ENCODE measurements at regions not wholly inside any gene's neighbourhood (a gene's known extent, or its start where the extent isn't known, plus 50 kb on each side); places are given as distances from the start of the nearest gene placed in this dataset.

DNA sequence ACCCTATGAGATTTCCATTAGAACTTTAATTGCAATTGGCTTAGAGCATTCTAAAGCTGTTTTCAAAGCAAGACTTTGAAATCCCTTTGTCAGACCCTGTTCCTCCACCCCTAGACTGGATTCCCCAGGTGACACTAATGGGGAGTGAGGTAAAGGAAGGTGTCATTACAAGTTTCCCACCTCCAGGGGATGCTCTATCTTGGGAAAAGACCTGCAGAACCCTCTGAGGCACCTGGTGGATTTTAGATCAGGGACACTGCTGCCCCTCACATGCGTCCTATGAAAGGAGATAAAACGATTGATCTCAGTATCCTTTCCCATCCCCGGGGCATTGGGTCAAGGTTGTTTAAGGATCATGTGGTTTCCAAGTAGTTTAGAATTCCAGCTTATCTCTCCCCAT, 80.3 kb upstream of the RGS4 start:
- Histone ChIP-seq H3K9me3 (ENCODE audit: low read depth, low read length, poor library complexity, severe bottlenecking) (no peaks in the 10 kb centered on the region), H3K4me3 (ENCODE audit: low read depth, low read length, poor library complexity, severe bottlenecking) (no peak overlapping the region), H3K27me3 (replicated peaks; ENCODE audit: insufficient read depth, low read depth, low read length, poor library complexity) (no peaks in the 10 kb centered on the region), H3K27ac (ENCODE audit: low read depth, low read length, poor library complexity, severe bottlenecking) (no peak overlapping the region), H3K36me3 (ENCODE audit: insufficient read depth, low read length, poor library complexity, severe bottlenecking) (no peaks in the 10 kb centered on the region), H3K4me1 (ENCODE audit: insufficient read depth, low read length, poor library complexity, severe bottlenecking) (peaks cover 6% of the 10 kb centered on the region)
- no peak for TF ChIP-seq EZH2 (IDR thresholded peaks at IDR 0.05; ENCODE audit: borderline replicate concordance, low read depth, low read length, poor library complexity, severe bottlenecking)
- TF ChIP-seq, protein P1, sequence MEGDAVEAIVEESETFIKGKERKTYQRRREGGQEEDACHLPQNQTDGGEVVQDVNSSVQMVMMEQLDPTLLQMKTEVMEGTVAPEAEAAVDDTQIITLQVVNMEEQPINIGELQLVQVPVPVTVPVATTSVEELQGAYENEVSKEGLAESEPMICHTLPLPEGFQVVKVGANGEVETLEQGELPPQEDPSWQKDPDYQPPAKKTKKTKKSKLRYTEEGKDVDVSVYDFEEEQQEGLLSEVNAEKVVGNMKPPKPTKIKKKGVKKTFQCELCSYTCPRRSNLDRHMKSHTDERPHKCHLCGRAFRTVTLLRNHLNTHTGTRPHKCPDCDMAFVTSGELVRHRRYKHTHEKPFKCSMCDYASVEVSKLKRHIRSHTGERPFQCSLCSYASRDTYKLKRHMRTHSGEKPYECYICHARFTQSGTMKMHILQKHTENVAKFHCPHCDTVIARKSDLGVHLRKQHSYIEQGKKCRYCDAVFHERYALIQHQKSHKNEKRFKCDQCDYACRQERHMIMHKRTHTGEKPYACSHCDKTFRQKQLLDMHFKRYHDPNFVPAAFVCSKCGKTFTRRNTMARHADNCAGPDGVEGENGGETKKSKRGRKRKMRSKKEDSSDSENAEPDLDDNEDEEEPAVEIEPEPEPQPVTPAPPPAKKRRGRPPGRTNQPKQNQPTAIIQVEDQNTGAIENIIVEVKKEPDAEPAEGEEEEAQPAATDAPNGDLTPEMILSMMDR (conservative IDR thresholded peaks at IDR 0.05; ENCODE audit: low read depth, low read length), result no peak; the same call in 1 of the 2 replicates
- no TSS peak for BruUV-seq (replicated peaks)
- DNase-seq (ENCODE audit: low spot score), result no peak
- intact Hi-C loops (cut with micrococcal nuclease; ENCODE audit: unreplicated experiment), result no loop called here
- ChIA-PET POLR2A (ENCODE audit: low non-redundant PET) (no interaction called here), CTCF (no interaction called here)

DNA sequence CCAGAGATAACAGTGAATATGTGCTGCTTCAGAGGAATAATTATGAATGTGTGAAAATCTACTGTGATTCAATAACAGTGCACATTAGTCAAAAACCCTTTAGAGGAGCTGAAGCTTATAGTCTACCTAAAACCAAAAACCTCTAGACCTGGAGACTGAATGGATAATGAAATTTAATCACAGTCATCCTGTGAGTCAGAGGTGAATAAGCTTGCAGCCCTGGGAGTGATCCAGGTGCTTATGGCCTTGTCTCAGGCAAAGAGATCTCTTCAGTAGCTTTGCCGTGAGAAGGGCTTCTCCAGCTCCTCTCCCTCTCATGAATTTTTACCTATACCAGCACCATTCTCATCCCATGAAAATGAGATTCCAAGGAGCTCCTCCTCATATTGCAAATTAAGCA, 81.3 kb upstream of the RGS4 start:
- DNase-seq (ENCODE audit: low spot score), result no peak
- CTCF ChIA-PET, result no interaction called here
- TF ChIP-seq, protein P1 (conservative IDR thresholded peaks at IDR 0.05; ENCODE audit: low read depth, low read length), result no peak
- TF ChIP-seq EZH2 (IDR thresholded peaks at IDR 0.05; ENCODE audit: borderline replicate concordance, low read depth, low read length, poor library complexity, severe bottlenecking), result no peak
- Histone ChIP-seq H3K4me1 (ENCODE audit: insufficient read depth, low read length, poor library complexity, severe bottlenecking) (peaks cover 6% of the 10 kb centered on the region), H3K4me3 (ENCODE audit: low read depth, low read length, poor library complexity, severe bottlenecking) (no peak overlapping the region), H3K9me3 (ENCODE audit: low read depth, low read length, poor library complexity, severe bottlenecking) (no peaks in the 10 kb centered on the region), H3K36me3 (ENCODE audit: insufficient read depth, low read length, poor library complexity, severe bottlenecking) (no peaks in the 10 kb centered on the region), H3K27ac (ENCODE audit: low read depth, low read length, poor library complexity, severe bottlenecking) (no peak overlapping the region), H3K27me3 (replicated peaks; ENCODE audit: insufficient read depth, low read depth, low read length, poor library complexity) (no peaks in the 10 kb centered on the region)
- BruUV-seq (replicated peaks), result no TSS peak
- intact Hi-C loops (cut with micrococcal nuclease; ENCODE audit: unreplicated experiment), result no loop called here
- POLR2A ChIA-PET (ENCODE audit: low non-redundant PET), result interaction anchor here (0.5 kb wide), 1 partner anchor 8 kb away, joined by 5 read pairs; no protein-coding TSS in a partner anchor

DNA sequence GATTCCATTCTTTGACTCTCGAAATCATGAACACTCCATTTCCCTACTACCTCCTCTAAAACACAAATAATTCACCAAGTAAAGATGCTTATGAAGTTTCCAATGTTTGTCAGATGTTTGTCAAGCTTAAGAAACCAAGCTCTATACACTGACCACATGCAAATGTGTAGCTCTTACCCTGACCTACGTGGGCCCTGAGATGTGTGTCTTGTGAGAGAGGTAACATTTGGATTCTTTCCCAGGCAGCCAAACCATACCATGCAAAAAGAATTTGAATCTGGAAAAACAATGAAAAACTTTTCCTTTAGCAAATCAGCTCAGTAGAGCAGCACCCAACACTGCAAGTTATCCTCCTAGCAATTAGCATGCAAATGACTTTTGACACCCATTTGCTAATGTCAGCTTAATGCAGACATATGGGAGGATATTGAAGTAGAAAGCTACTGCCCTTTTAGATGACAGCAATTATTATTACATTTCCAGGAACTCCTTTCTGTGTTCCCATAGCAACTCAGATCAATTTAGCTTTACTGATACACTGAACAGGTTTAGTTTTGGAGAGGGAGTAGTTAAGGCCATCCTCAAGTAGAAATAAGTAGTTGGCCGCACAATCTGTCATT, 83.2 kb upstream of the RGS4 start:
- intact Hi-C loops (cut with micrococcal nuclease; ENCODE audit: unreplicated experiment), result no loop called here
- H3K4me1 ChIP-seq (ENCODE audit: insufficient read depth, low read length, poor library complexity, severe bottlenecking), result peaks cover 6% of the 10 kb centered on the region
- no peak overlapping the region for H3K4me3 ChIP-seq (ENCODE audit: low read depth, low read length, poor library complexity, severe bottlenecking)
- H3K36me3 ChIP-seq (ENCODE audit: insufficient read depth, low read length, poor library complexity, severe bottlenecking), result no peaks in the 10 kb centered on the region
- ChIA-PET CTCF (no interaction called here), POLR2A (ENCODE audit: low non-redundant PET) (no interaction called here)
- DNase-seq (ENCODE audit: low spot score), result no peak
- BruUV-seq (replicated peaks), result no TSS peak
- no peaks in the 10 kb centered on the region for H3K27me3 ChIP-seq (replicated peaks; ENCODE audit: insufficient read depth, low read depth, low read length, poor library complexity)
- no peaks in the 10 kb centered on the region for H3K9me3 ChIP-seq (ENCODE audit: low read depth, low read length, poor library complexity, severe bottlenecking)
- H3K27ac ChIP-seq (ENCODE audit: low read depth, low read length, poor library complexity, severe bottlenecking), result no peak overlapping the region
- TF ChIP-seq, protein P1 (conservative IDR thresholded peaks at IDR 0.05; ENCODE audit: low read depth, low read length), result no peak
- no peak for TF ChIP-seq EZH2 (IDR thresholded peaks at IDR 0.05; ENCODE audit: borderline replicate concordance, low read depth, low read length, poor library complexity, severe bottlenecking)
